ENCODE measurements at regions not wholly inside any gene's neighbourhood (a gene's known extent, or its start where the extent isn't known, plus 50 kb on each side); places are given as distances from the start of the nearest gene placed in this dataset.

GRCh38 chr14:105871590-105871989 is 345.2 kb downstream of the TMEM121 start:
- TF ChIP-seq EZH2 (IDR thresholded peaks at IDR 0.05; ENCODE audit: low read depth, unreplicated experiment) (no peak), NANOG (IDR thresholded peaks at IDR 0.05; ENCODE audit: borderline replicate concordance) (no peak), CTCF (conservative IDR thresholded peaks at IDR 0.05; ENCODE audit: low read depth in 2 of 2) (no peak), EZH2phosphoT487 (IDR thresholded peaks at IDR 0.05; ENCODE audit: unreplicated experiment) (no peak), POLR2AphosphoS5 (IDR thresholded peaks at IDR 0.05; ENCODE audit: low read depth) (no peak), STAT1 (IDR thresholded peaks at IDR 0.05; ENCODE audit: unreplicated experiment) (no peak), ZNF114 (CRISPR knock-in tag; IDR thresholded peaks at IDR 0.05) (no peak), ZNF331 (CRISPR knock-in tag; IDR thresholded peaks at IDR 0.05; ENCODE audit: low read depth) (no peak), CREB1 (CRISPR knock-in tag; IDR thresholded peaks at IDR 0.05; ENCODE audit: low read depth) (no peak)
